C4-2B (cell line): ENCODE measurements at regions not wholly inside any gene's neighbourhood (a gene's known extent, or its start where the extent isn't known, plus 50 kb on each side); places are given as distances from the start of the nearest gene placed in this dataset.
"Not testable (repeated sequence)": the region's sequence is repeated elsewhere in the genome, so short reads cannot be mapped to it uniquely, and the experiment has no call there.

Source experiments
- H3K27ac ChIP-seq: fragments of 450-650 bp; 2 replicates; pipeline ENCODE4 v1.5.1; 2017

DNA sequence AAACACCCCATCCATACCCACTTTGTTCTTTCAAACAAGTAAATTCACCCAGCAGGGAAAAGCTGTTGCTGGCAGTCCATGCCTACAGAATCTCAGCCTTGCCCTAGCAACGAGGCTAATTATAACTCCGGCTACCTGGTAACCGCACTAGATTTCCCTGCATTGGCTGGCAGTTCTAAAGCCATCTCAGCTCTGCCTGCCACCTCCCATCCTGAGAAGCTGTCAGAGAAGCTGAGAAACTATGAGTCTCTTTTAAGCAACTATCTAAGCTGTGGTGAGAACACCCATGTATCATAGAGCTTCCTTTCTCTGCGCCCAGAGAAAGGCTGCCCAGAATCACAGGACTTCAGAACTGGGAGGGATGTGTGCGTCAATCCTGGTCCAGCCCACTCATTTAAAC, 126.5 kb upstream of the NBPF9 start:
- not testable (repeated sequence) for H3K27ac ChIP-seq

DNA sequence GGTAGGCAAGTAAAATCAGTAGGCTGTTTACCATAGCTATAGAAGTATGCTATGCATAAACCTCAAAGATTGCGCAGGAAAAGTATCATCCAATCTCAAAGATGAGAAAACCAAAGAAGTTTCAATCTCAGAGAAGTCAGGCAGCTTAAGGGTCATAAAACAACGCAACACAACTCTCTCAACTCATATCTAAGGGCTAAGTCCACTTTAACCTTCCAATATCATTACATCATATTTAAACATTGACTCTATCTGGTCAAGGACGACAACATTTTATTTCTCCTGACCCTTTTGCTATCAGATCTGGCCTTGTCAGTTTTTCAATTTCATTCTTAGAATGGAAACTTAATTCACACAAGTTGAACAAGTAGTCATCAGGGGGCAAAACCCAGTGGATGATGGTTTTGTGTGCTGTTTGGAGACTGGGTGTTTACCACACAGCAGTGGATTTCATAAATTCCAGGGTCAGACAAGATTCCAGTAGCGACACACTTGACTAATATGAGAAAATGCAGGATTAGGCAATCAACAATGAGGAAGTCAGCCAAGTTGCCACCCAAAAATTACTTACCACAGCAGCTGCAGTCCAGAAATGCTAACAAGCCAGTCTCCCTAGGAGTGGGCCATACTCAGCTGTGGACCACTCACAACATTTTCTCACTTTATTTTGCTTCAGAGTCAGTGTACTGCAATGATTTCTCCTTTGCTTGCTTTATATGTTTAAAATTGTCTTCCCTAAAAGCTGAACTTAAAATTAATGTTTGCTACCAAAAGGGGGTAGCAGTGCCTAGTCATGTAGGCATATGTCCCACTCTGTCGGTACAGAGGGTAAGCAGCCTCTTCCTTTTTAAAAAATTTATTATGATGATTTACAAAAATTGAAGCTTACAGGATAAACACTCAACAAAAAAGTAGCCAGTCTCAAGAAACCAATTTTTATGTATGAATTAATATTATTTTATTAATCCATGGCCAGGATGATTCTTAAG, 131.9 kb upstream of the NBPF9 start:
- not testable (repeated sequence) for H3K27ac ChIP-seq

DNA sequence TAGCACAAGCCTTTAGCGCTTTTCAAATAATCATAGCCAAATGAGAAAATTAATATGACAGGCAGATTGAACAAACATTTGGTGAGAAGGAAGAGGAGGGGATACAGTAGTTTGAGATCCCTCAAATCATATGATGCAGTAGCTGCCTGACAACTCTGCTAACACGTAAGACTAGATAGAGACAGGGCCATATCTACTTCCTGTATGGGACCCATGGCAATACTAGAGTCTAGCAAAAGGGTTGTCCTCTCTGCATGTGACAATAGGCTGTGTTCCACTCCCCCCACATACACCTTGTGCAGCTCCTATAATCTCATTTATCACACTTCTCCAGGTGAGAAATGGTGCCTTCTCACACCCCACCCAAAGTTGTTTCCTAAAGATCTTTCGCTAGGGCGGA, 134.2 kb upstream of the NBPF9 start:
- H3K27ac ChIP-seq, result not testable (repeated sequence)

DNA sequence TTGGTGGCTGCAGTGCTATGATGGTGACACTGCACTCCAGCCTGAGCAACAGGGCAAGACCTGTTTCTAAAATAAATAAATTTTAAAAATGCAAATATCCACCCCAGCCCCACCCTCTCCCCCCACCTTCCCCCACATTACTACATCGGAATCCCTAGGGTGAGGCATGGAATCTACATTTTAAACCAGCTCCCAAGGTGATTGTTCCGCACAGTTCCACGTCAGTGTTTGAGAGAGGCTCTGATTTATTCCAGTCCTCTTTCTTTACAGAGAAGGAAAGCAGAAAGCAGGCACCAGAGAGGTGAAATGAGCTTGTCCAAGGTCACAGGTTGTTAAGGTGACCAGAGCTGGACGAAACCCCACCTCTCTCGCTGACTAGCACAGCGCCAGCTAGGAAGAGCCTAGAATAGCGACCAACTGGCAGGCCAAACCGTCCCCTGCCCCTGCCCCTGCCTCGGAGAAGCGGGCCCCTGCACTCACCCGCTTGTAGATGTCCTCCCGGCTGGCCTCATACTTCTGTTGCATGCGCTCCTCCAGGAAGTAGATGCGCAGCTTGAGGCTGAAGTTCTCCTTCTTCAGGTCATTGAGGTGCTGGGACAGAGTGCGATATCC, 136.7 kb upstream of the NBPF9 start:
- not testable (repeated sequence) for H3K27ac ChIP-seq

DNA sequence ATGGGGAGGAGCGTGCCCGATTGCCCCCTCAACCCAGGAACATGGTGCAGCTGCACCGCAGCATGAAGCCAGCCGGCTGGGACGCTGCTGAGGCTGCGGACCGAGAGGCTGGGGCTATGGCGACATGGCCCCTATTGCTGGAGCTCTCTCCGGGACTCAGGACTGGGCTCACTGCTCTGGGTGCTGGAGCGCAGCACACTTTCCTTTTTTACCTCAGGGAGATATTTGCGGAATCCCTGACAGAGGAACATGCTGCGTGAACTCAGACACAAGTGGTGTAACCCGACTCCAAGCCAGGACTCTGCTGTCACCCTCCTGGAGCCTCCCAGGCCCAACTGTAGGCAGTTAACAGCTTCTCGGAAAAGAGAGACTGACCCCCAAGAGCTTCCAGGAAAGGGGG, 137.2 kb upstream of the NBPF9 start:
- not testable (repeated sequence) for H3K27ac ChIP-seq

DNA sequence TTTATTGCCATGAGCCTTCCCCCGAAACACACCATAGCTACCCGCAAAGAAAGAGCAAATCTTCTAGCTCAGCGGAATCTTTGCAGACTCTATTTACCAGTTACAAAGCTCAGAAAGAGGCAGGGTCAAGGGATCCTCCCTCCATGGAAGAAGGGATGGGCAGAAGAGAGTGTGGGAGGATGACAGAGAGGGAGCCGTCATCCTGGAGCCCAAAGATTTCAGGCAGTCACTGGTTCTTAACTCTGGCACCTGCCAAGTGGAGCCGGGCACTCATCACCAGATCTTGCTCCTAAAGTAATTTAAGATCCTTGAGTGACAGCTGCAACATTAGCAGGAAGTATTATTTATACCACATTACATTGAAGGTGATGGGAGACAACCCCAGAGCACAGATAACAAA, 137.9 kb upstream of the NBPF9 start:
- H3K27ac ChIP-seq, result not testable (repeated sequence)

DNA sequence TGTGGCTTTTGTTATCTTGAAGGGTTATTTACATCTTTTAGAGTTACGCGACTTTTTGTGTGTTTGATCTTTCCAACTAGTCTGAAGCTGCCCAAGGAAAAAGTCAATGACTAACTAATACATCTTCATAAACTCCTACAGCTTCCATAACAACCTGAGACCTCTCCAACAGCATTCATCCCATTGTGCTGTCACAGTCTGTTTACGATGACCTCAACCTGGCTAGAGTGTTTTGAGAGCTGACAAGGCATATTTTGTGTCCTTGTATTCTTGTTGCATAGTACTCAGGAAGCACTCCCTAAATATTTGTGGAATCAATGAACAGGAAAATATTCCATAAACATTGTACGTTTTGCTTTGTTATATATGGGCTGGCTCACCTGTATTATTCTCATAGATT, 140.2 kb upstream of the NBPF9 start:
- not testable (repeated sequence) for H3K27ac ChIP-seq

DNA sequence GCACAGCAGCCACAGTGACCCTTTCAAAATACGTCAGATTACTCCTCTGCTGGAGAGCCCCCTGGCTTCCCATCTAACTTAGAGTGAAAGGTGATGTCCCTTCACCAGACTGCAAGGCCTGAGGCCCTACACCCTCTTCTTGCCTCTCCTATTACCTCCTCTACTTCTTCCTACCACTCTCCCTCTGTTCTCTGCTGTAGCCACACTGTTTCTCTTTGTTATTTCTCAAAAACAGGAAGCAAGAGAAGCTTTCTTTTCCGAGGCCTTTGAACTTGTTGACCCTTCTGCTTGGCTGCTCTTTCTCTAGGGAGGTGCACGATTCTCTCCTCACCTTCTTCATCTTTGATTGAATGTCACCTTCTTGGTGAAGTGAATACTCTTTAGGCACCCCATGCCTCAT, 141.3 kb upstream of the NBPF9 start:
- H3K27ac ChIP-seq, result not testable (repeated sequence)

DNA sequence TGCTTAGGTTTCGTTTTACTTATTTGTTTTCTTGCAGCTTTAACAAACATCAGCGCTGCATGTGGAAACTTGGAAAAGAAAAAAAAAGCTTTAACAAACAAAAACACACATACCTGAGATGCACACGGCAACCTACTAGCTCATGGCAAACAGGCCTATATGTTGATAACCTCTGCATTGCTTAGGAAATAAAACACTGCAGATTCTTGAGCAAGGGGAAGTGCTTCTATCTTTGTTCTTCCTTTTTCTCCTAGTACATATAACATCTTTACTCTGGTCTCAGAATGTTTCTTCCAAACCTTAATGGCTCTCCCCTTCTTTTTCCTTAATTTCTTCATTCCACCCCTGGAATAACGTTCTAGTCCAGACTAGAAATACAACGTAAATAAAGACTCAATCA, 142.9 kb upstream of the NBPF9 start:
- not testable (repeated sequence) for H3K27ac ChIP-seq

DNA sequence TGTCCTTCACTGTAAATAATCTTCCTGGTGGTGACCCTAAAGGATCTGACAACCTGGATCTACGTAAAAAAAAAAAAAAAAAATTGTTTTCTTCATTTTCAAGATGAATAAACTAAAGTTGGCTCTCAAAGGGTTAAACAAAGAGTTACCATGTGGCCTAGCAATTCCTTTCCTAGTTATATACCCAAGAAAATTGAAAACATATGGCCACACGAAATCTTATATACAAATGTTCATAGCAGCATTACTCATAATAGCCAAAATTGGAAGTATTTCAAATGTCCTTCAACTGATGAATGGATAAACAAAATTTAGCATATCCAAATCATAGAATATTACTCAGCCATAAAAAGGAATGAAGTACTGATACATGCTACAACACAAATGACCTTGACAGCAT, 145.3 kb upstream of the NBPF9 start:
- not testable (repeated sequence) for H3K27ac ChIP-seq

DNA sequence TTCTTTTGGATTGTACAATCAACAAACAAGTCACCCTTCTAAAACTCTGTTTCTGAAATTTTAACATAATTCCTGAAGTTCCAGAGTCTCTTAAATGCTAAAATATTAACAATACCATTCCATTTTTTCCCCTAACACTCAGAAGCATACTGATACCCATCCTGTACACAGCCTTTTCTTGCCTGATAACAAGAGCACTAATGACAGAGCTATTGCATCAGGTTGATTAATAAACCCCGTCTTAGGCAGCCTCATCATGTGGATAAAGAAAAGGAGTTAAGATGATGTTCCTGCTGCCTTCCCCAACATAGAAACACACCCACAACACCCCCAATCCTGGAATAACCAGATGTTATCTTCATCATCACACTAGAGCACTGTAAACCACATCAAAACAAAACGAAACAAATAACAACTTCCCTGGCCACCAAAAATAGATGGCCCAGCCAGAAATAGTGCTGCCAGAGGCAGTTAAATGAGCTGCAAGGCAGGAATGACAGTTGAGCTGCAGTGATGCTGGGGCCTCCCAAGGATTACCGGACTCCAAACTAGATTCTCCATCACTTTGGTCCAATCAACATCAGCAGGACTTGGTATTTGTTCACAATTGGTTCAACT, 146.6 kb upstream of the NBPF9 start:
- H3K27ac ChIP-seq, result not testable (repeated sequence)

DNA sequence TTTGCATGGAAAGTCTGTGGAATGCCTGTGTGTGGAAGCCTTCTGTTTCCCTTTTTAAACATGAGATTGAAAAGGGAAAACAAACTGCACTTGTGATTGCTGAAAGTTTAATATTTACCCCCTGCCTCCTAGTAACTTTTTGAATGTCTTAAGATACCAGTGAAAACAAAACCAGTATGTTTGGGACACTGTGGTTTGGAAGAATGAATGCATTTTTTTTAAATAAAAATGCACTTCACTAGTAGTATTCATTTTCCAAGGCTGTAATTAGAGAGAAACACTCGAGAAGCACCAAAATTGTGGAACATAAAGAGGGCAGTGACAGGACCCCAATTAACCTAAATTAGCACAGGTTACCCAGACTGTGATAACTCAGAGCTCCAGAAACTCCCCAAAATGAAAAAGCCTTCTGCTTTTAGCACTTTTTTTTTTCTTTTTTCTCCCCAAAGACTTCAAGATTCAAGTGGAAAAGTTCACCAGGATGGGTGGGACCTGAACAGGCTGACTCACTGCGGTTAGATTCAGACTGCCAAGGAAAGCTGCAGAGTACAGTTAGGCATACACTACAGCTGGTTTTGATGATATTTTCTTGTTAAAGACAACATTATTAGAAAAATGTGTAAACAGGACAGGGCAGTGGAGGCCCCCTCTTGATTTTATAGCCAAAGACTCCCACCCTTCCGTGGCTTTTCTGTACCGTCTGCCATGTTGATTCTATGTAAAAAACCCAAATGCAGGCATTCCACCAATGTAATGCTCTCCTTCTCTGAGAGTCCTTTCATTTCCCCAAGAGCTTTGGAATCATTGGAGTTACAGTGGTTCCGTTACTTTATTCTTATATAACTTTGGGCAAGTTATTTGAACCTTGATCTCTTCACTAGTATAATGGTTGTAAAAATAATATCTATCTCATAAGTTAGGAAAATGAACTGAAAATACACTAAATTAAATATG, 151.8 kb upstream of the NBPF9 start:
- H3K27ac ChIP-seq, result not testable (repeated sequence)

DNA sequence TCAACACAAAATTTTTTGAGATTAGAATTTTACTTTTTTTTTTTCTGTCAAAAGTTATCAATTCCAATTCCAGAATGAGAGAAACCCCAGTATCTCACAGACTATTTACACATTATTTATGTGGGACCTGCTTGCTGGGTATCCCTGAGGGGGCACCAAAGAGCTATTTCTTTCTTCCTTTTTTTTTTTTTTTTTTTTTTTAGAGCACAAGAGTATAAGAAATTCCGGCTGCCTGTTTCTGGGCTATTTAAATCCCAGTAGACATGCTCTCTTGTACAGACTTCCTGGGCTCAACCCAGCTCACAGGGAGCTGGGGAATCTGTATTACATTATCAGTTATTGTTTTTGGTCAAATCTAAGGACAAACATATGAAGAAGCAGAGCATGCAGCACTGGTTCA, 156.9 kb upstream of the NBPF9 start:
- H3K27ac ChIP-seq, result not testable (repeated sequence)

DNA sequence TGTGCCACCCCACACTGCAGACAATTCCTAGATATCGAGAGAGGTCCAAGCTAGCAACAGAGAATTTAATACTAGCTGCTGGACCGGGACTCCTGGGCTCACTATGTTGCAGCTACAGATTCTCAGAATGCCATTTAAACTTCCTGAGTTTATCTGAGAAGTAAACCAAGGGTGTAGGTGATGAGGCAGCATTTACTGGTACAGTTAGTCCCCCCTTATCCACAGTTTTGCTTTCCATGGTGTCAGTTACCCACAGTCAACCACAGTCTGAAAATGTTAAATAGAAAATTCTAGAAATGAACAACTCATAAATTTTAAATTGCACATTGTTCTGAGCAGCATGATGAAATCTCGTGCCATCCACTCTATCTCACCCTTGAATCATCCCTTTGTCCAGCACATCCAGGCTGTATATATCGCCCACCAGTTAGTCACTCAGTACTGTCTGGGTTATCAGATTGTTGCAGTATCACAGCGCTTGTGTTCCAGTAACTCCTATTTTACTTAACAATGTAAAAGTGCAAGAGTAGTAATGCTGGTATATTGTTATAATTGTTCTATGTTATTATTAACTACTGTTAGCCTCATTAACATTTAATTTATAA, 157.5 kb upstream of the NBPF9 start:
- H3K27ac ChIP-seq, result not testable (repeated sequence)

DNA sequence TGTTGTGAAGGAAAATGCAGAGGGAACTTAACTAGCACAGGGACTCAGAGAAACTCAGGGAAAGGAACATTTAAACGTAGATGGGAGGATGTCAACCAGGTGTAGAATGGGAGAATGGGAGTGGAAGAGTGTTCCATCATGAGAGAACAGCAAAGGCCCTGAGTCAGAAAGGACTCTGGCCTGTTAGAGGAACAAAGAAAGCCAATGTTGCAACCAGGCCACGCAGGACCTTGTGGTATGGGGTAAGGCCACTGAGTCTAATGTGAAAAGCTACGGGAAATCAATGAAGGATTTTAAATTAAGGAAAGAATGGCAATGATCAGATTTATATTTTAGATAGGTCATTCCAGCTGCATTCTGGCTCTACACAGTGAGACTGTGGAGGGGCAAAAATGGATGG, 163.9 kb upstream of the NBPF9 start:
- not testable (repeated sequence) for H3K27ac ChIP-seq

DNA sequence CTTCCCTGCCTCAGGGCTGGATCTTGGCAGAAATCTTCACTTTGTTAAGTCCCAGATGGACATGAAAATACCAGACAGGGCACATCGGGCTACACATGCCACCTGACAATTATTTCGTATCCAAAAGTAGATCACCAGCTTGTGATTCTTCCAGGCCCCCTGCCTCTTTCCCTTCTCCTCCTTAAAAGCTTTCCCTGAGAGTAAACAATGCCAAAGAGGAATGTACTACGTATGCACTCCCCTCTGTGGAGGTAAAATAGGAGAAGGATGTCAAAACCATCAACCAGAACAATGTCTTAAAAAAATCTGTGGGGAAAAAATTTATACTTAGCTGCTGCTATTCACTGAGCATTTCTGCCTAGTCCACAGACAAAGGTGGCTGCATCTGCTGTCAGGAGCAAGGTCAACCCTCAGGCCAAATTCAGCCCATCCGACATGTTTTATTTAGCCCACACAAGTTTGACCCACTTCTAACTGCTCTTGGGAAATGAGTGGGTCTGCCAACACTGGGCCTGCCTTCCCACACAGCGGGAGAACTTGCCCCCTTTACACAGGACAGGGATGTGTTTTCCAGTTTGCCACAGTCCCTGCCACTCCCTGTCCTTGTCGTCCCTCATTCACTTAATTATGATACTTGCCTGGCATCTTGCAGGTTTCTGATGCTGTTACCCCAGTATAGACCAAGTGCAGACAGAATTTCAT, 165.8 kb upstream of the NBPF9 start:
- H3K27ac ChIP-seq, result not testable (repeated sequence)

DNA sequence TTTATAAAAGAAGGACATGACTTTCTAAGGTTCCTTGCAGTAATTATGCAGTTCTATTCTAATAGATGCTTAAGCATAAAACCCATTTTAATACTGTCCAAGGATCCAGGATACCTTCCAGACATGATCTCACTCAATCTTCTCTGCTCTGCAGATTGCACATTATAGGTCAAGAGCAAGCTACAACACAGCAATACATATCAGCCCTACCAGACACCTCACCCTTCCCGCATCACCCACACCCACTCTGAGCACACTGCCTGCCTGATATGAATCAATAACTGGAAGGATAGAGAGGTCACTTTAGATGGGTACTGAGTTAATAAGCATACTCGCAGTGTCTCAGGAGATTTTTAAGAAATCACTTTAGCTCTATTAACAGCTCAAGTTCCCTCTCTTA, 166.5 kb upstream of the NBPF9 start:
- H3K27ac ChIP-seq, result not testable (repeated sequence)

DNA sequence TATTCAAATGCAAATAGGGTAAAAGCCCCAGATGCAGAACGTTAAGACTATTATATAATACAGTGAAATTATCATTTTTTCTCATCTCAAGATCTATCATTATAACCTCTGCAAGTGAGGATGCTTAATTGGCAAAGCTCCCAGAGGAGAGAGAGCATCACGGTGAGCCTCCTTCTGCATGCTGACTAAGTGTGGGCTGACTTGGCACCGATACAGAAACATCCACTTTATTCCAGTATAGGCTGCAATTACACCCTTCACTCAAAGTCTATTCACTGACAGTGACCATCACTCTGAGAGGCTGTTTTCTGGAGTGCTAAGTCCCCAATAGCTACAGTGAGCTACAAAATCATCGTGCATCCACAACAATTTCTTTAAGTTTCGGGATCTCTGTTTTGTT, 171.1 kb upstream of the NBPF9 start:
- H3K27ac ChIP-seq, result not testable (repeated sequence)

DNA sequence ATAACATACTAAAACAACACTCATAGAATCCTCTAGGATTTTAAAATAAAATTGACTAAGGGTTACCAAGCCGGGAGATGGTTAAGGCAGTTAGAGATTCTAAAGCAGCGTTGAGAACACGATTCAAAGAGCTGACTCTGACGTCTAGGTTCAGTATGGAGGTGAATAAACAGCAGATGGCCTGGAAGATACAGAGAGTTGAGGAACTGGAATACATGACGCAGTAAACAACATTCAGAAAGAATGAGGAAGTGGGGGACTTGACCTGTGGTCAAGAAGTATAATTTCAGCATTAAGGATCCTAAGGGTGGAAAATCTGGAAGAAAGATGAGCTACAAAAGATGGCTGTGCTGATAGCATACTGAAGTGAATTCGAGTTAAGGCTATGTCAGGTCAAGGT, 172.5 kb upstream of the NBPF9 start:
- not testable (repeated sequence) for H3K27ac ChIP-seq

DNA sequence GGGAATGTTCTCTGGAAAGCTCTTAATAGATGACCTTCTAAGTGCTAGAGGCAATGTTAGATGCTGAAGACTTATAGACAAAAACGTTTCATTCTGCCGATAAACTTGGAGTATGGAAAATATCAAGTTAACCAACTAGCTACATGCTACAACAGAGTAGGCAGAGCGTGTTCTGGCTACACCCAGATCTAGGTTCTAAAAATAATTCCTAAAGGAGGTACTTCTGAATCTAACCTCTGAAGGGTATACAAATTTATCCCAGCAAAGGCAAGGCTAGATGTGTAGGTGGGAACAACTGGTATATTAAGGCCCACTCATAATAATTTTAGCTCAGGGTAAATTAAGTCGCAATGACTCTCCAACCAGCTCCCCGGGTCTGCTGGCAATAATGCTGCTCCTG, 173.1 kb upstream of the NBPF9 start:
- not testable (repeated sequence) for H3K27ac ChIP-seq

DNA sequence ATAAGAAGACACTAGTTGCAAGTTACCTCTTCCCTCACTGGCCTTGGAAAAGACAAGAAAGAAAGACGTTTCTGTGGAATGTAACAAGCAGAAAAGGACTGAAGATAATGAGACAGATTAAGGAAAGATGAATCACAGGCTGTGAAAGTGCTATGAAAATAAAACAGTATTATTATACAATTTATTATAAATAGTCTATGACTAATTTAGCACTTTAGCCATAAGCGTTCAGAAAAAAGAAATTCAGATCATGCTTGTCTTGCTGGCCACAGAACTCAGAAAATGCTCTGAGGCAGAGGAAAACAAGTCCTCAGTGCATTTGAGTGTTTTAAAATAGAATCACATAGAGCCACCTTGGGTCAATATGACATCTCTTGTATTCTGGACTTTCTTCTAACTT, 174.8 kb upstream of the NBPF9 start:
- H3K27ac ChIP-seq, result not testable (repeated sequence)
